B cell (primary cell): ENCODE measurements at regions not wholly inside any gene's neighbourhood (a gene's known extent, or its start where the extent isn't known, plus 50 kb on each side); places are given as distances from the start of the nearest gene placed in this dataset.

Experiments
- EZH2 ChIP-seq: IDR thresholded peaks from 2 replicates; pipeline ENCODE4 v1.6.1; 2012; ENCODE audit warnings: borderline replicate concordance, low read depth, mild to moderate bottlenecking, moderate library complexity, low read length; ENCODE audit not compliant: insufficient read depth, poor library complexity, severe bottlenecking
- TF ChIP-seq, protein P1 (sequence below): fragments of 200-600 bp; IDR thresholded peaks from one replicate; pipeline ENCODE4 v1.8.0; 2022; ENCODE audit warnings: antibody characterized with exemption, mild to moderate bottlenecking

- TF ChIP-seq, protein P1, sequence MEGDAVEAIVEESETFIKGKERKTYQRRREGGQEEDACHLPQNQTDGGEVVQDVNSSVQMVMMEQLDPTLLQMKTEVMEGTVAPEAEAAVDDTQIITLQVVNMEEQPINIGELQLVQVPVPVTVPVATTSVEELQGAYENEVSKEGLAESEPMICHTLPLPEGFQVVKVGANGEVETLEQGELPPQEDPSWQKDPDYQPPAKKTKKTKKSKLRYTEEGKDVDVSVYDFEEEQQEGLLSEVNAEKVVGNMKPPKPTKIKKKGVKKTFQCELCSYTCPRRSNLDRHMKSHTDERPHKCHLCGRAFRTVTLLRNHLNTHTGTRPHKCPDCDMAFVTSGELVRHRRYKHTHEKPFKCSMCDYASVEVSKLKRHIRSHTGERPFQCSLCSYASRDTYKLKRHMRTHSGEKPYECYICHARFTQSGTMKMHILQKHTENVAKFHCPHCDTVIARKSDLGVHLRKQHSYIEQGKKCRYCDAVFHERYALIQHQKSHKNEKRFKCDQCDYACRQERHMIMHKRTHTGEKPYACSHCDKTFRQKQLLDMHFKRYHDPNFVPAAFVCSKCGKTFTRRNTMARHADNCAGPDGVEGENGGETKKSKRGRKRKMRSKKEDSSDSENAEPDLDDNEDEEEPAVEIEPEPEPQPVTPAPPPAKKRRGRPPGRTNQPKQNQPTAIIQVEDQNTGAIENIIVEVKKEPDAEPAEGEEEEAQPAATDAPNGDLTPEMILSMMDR: no peak
- no peak for TF ChIP-seq EZH2
Observed at GRCh38 chr11:92533657-92534335, 309.2 kb downstream of the FAT3 start.
